ENCODE measurements at regions not wholly inside any gene's neighbourhood (a gene's known extent, or its start where the extent isn't known, plus 50 kb on each side); places are given as distances from the start of the nearest gene placed in this dataset.

GRCh38 chr4:119930546-119930945, 136.1 kb downstream of the MAD2L1 start:
- DNase-seq: no peak

GRCh38 chr4:119921830-119922229, 144.8 kb downstream of the MAD2L1 start:
- no peak for DNase-seq

GRCh38 chr4:119906277-119906676, 160.4 kb downstream of the MAD2L1 start:
- no peak for DNase-seq

DNA sequence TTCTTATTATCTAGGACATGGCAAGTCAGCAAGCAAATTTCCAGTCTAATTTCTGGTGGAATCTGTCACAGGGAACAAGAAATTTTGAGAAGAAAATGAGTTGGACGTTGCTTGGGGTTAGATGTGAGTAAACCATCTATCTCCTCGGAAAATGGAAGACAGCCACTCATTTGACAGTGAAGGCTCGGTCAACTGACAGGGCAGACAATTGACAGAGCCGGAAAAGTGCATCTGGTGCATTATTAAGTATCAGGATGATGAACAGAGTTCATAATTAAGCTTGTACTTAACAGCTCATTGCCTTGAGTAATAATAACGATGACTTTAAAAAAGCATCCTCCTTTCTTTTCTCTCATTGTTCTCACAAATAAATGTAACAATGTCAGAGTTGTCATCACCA, 168.4 kb downstream of the MAD2L1 start:
- DNase-seq: no peak

GRCh38 chr4:119897260-119897659, 169.4 kb downstream of the MAD2L1 start:
- no peak for DNase-seq

DNA sequence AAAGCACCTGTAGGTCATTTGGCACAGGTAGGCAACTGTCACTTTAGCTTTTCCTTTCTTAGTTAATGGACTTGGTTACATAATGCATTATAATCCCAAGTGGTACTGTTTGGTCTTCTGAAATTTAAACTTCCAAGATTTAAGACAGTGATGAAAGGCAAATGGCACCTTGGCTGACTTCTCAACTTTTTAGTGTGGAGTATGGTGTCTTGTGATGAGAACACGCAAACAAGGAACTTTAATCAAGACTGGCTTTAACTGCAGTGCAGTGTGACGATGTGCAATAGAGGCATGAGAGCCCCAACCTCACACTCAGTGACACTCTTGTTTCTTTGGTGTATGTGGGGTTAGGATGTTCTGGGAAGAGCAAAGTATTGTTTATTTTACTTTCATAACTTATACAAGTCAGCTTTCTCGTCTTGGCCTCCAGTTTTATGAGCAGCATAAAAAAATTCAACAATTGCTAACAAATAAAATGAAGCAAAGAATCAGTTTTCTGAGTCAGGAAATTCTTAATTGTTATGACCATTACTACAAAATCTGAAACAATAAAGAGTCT, 171.9 kb downstream of the MAD2L1 start:
- no peak for DNase-seq

DNA sequence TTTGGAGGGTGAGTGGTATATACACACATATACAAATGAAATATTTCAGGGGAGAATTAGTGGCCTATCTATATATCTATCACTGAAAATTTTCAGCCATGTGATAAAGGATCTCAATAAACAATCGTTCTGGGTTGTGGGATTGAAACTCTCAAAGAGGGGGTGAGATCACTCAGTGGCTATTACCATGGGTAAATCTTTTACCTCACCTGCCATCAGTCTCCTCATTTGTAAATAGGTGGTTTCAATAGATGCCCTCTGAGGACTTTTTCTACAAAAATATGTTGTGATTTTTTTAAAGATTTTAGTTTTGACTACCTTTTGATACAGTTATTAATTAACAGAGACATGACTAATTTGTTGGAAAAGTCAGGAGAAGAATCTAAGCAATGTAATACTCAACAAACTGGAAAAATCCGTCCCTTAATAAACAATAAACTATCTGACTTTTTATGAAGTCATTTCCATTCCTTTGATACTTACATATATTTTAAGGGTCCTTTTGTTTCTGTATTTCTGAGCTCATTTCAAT, 192.8 kb downstream of the MAD2L1 start:
- no peak for DNase-seq

- DNase-seq: no peak
Measured at GRCh38 chr4:119873132-119873531, 193.5 kb downstream of the MAD2L1 start.

- no peak for DNase-seq
Measured at GRCh38 chr4:119872371-119873016, 194.2 kb downstream of the MAD2L1 start.

GRCh38 chr4:119870856-119871255, 195.8 kb downstream of the MAD2L1 start:
- DNase-seq: no peak

GRCh38 chr4:119865789-119866188, 200.9 kb downstream of the MAD2L1 start:
- no peak for DNase-seq

- no peak for DNase-seq
Measured at GRCh38 chr4:119865389-119865788, 201.3 kb downstream of the MAD2L1 start.

GRCh38 chr4:119861731-119862130, 204.9 kb downstream of the MAD2L1 start:
- DNase-seq: no peak

DNA sequence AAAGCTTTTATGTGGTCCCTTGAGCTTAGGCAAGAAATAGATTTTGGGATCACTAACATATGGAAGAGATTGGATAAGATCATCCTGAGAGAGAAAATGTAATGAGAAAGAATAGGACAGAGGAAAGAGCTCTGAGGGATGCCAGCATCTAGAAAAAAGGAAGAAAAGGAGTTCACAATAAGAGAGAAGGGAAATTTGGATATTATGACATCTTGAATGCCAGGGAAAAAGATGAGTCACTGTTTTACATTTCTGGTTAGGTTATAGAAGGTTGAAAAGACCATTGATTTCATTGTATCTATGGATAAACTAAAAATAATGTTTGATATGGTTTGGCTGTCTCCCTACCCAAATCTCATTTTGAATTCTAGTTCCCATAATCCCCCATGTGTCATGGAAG, 208.5 kb downstream of the MAD2L1 start:
- no peak for DNase-seq

DNA sequence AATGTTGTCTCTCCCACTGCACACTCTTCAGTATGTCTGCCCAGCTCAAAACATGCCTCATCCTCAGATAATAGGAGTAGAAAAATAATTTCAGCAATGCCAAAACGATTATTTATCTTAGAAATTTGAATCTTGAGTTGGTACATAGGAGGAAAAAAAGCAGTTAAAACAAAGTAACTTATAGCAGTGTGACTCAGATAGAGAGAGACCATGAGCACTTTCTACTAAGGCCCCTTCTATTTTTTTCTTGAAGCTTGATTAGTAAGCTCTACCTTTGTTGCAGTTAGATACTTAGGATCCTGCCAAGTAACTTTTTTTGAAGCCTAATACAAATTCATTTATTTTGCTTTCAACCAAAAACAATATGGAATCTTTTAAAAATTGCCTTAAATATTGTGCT, 212.3 kb downstream of the MAD2L1 start:
- no peak for DNase-seq

DNA sequence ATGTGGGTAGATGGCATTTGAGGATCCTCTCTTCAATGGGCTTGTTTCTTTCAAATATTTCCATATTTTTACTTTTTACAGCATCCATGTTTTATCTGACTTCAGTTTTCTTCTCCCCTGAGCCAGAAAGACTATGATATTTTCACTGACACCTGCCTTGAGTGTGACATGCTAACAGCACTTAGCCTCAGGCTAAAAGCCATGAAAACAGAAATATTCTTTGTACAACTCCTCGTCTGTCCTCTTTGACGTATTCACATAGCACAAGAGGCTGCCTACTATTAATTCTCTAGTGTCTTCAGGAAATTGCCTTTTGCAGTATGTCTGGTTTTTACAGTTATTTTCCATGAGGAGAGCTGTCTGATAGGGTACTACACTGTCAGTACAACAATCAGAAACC, 215.0 kb downstream of the MAD2L1 start:
- no peak for DNase-seq

GRCh38 chr4:119841361-119841760, 212.8 kb upstream of the PDE5A start:
- DNase-seq: no peak

DNA sequence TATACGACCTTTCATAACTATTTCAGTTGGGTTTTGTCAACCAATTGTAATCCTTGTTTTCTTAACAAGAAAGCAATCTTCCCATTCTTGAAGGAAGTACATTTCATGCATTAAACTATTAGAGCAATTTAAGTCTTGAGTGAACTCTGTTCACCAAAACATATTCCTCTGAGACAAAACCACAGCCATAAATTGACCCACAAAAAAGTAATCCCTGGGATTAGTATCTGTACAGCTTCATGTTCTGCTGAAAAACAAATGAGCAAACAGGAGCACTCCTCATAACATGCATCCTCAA, 207.0 kb upstream of the PDE5A start:
- DNase-seq: no peak

DNA sequence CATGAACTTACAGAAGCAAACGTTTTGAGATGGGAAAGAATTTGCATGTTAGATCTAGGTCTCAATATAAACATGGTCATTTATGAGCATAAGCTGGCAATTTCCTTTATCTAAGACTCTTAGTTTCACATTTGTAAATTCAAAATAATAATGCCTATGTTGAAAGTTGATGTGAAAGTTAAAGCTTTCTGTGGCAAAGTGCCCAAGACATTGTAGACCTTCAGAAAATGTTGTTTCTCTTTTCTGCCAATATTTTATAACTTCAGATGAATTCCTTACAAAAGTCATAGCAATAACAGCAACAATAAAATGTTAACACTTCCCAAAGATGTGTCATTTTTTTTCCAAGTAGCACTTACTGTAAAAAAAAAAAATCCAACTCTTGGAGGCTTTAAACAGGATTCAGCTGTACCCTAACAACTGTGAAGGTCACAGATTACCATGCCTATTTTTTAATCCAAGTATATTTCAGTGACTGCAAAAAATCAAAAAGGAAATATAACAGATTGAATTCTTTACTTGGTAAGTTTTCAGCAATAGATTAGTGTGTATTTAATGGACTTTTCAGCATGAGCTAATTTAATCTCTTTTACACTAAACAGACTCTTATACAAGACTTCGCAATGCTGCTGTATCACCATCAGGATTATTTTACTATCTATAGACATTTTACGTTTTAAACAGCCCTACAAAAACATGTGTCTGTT, 206.5 kb upstream of the PDE5A start:
- no peak for DNase-seq

- no peak for DNase-seq
Measured at GRCh38 chr4:119833611-119834010, 205.0 kb upstream of the PDE5A start.

DNA sequence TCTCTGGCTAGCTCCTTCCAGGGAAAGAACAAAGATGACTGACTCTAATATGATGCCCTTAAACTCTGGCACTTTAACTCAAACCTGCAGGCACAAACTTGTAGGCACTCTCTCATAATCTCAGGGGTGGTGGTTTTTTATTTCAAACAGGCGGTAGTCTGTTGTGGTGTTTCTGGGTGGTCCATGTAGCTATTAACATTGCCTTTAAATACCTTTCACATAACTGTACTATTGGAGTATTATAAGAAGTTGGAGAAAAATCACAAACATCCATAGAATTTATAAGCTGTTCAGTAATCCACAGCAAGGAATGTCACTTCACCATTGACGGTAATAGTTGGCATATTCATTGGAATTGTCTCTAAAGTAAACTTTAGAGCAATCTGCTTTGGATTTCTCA, 204.2 kb upstream of the PDE5A start:
- DNase-seq: no peak

GRCh38 chr4:119829326-119829725, 200.7 kb upstream of the PDE5A start:
- DNase-seq: no peak

GRCh38 chr4:119825696-119826095, 197.1 kb upstream of the PDE5A start:
- no peak for DNase-seq

DNA sequence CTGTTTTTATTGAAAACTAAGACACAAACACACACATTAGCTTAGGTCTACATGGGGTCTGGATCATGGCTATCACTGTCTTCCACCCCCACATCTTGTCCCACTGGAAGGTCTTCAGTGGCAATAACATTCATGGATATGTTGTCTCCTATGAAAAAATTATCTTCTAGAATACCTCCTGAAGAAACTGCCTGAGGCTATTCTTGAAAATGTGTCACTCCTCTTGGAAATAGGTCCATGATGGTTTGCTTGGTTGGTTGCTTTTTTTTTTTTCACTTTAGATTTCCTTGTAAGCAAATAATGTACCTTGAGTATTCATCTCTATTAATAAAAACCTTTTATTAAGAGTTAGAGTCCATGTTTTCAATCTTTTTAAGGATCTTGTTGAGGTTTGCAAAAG, 195.3 kb upstream of the PDE5A start:
- DNase-seq: no peak

GRCh38 chr4:119823045-119823444, 194.4 kb upstream of the PDE5A start:
- no peak for DNase-seq

Data from NCI-H2227 treated with DMSO at 0.1 percent for 48 hours (cell line).